ENCODE measurements at regions not wholly inside any gene's neighbourhood (a gene's known extent, or its start where the extent isn't known, plus 50 kb on each side); places are given as distances from the start of the nearest gene placed in this dataset.

DNA sequence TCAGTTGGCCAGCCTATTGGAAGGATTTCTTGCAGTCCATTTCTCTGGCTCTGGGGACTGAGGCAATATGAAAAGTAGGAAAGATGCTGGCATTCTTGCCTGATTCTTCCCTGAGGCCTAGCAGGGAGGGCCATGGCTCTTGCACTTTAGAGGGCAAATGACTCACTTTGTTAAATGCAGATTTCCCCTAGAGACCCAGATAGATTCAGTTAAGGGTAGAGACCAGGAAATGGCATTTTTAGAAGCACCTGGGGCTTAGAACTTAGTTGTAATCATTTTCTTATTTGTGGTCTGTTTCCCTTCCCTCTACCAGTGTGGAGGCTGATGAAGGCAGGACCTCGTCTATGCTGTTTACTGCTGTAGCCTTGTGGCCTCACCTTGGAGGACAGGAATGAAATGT lies 112.8 kb upstream of the NR3C1 start:
- POLR2A ChIA-PET = no interaction called here
- Histone ChIP-seq H3K36me3 (ENCODE audit: control insufficient read depth, insufficient read depth, low read length) (no peaks in the 10 kb centered on the region), H3K4me3 (ENCODE audit: low read depth in 2 of 2, low read length in 2 of 2) (no peak overlapping the region), H3K4me1 (ENCODE audit: control insufficient read depth, insufficient read depth, low read length) (no peaks in the 10 kb centered on the region), H3K27me3 (ENCODE audit: control insufficient read depth, insufficient read depth, low read length) (peaks cover 3% of the 10 kb centered on the region; the same call in 1 of the 2 replicates), H3K9me3 (ENCODE audit: control insufficient read depth, insufficient read depth, low read depth, low read length) (no peaks in the 10 kb centered on the region), H3K27ac (ENCODE audit: low read length) (no peak overlapping the region)
- ATAC-seq (no peak), DNase-seq (ENCODE audit: low read depth, low spot score) (no peak)
- CTCF ChIA-PET = no interaction called here
- in situ Hi-C loops (cut with HindIII; ENCODE audit: low pct_unique_long_range_greater_than_20kb, low sequenced_read_pairs) = no loop called here
- TF ChIP-seq POLR2AphosphoS5 (IDR thresholded peaks at IDR 0.05; ENCODE audit: low read depth, low read length) = no peak
- TF ChIP-seq, protein P1, sequence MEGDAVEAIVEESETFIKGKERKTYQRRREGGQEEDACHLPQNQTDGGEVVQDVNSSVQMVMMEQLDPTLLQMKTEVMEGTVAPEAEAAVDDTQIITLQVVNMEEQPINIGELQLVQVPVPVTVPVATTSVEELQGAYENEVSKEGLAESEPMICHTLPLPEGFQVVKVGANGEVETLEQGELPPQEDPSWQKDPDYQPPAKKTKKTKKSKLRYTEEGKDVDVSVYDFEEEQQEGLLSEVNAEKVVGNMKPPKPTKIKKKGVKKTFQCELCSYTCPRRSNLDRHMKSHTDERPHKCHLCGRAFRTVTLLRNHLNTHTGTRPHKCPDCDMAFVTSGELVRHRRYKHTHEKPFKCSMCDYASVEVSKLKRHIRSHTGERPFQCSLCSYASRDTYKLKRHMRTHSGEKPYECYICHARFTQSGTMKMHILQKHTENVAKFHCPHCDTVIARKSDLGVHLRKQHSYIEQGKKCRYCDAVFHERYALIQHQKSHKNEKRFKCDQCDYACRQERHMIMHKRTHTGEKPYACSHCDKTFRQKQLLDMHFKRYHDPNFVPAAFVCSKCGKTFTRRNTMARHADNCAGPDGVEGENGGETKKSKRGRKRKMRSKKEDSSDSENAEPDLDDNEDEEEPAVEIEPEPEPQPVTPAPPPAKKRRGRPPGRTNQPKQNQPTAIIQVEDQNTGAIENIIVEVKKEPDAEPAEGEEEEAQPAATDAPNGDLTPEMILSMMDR (IDR thresholded peaks at IDR 0.05) = no peak
- no peak for TF ChIP-seq SIN3A (IDR thresholded peaks at IDR 0.05; ENCODE audit: borderline replicate concordance, insufficient read depth, low read depth, low read length)
- TF ChIP-seq, protein P2, sequence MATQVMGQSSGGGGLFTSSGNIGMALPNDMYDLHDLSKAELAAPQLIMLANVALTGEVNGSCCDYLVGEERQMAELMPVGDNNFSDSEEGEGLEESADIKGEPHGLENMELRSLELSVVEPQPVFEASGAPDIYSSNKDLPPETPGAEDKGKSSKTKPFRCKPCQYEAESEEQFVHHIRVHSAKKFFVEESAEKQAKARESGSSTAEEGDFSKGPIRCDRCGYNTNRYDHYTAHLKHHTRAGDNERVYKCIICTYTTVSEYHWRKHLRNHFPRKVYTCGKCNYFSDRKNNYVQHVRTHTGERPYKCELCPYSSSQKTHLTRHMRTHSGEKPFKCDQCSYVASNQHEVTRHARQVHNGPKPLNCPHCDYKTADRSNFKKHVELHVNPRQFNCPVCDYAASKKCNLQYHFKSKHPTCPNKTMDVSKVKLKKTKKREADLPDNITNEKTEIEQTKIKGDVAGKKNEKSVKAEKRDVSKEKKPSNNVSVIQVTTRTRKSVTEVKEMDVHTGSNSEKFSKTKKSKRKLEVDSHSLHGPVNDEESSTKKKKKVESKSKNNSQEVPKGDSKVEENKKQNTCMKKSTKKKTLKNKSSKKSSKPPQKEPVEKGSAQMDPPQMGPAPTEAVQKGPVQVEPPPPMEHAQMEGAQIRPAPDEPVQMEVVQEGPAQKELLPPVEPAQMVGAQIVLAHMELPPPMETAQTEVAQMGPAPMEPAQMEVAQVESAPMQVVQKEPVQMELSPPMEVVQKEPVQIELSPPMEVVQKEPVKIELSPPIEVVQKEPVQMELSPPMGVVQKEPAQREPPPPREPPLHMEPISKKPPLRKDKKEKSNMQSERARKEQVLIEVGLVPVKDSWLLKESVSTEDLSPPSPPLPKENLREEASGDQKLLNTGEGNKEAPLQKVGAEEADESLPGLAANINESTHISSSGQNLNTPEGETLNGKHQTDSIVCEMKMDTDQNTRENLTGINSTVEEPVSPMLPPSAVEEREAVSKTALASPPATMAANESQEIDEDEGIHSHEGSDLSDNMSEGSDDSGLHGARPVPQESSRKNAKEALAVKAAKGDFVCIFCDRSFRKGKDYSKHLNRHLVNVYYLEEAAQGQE (IDR thresholded peaks at IDR 0.05; ENCODE audit: insufficient read depth in 1 of 2, low read depth in 2 of 2, low read length in 1 of 2) = no peak
- TF ChIP-seq TCF7L2 (IDR thresholded peaks at IDR 0.05; ENCODE audit: low read depth, low read length) = no peak
- intact Hi-C loops (cut with micrococcal nuclease; ENCODE audit: unreplicated experiment) = no loop called here
- no TSS peak for BruUV-seq (replicated peaks)

DNA sequence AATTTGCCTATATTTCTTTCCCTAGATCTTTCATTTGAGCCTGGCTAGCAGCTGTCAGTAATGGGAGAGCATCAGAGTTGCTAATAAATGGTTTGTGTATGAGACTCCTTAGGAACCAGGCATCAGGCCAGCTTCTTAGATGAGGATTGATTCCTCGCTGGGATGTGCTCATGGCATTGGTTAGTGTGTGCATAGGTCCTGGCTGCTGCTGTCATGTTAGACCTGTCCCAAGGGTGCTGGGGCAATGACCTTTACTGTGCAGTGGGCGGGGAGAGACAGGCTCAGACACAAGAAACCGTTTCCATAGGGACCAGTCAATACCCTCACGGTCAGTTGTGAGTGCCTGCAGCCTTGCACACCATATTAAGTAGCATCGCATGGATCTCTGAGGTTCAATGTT lies 112.3 kb upstream of the NR3C1 start:
- ATAC-seq (no peak), DNase-seq (ENCODE audit: low read depth, low spot score) (no peak)
- in situ Hi-C loops (cut with HindIII; ENCODE audit: low pct_unique_long_range_greater_than_20kb, low sequenced_read_pairs) = no loop called here
- ChIA-PET POLR2A (no interaction called here), CTCF (no interaction called here)
- Histone ChIP-seq H3K27me3 (ENCODE audit: control insufficient read depth, insufficient read depth, low read length) (peaks cover 3% of the 10 kb centered on the region; the same call in 1 of the 2 replicates), H3K27ac (ENCODE audit: low read length) (no peak overlapping the region), H3K4me3 (ENCODE audit: low read depth in 2 of 2, low read length in 2 of 2) (no peak overlapping the region), H3K9me3 (ENCODE audit: control insufficient read depth, insufficient read depth, low read depth, low read length) (no peaks in the 10 kb centered on the region), H3K4me1 (ENCODE audit: control insufficient read depth, insufficient read depth, low read length) (no peaks in the 10 kb centered on the region), H3K36me3 (ENCODE audit: control insufficient read depth, insufficient read depth, low read length) (no peaks in the 10 kb centered on the region)
- intact Hi-C loops (cut with micrococcal nuclease; ENCODE audit: unreplicated experiment) = no loop called here
- TF ChIP-seq, protein P1 (IDR thresholded peaks at IDR 0.05) = no peak
- no peak for TF ChIP-seq TCF7L2 (IDR thresholded peaks at IDR 0.05; ENCODE audit: low read depth, low read length)
- no peak for TF ChIP-seq POLR2AphosphoS5 (IDR thresholded peaks at IDR 0.05; ENCODE audit: low read depth, low read length)
- no peak for TF ChIP-seq SIN3A (IDR thresholded peaks at IDR 0.05; ENCODE audit: borderline replicate concordance, insufficient read depth, low read depth, low read length)
- TF ChIP-seq, protein P2 (IDR thresholded peaks at IDR 0.05; ENCODE audit: insufficient read depth in 1 of 2, low read depth in 2 of 2, low read length in 1 of 2) = no peak
- BruUV-seq (replicated peaks) = no TSS peak
